Activated CD8-positive, alpha-beta memory T cell treated with anti-CD3 and anti-CD28 coated beads for 36 hours (primary cell): ENCODE measurements at regions not wholly inside any gene's neighbourhood (a gene's known extent, or its start where the extent isn't known, plus 50 kb on each side); places are given as distances from the start of the nearest gene placed in this dataset.

Experiments
- CTCF ChIA-PET: fragments of 350-600 bp; sonication (Branson Sonifier 250); formaldehyde crosslinking; loops from one replicate; lab custom pipeline; 2021; ENCODE audit warnings: antibody characterized with exemption; lab: Charles Lee
- POLR2A ChIA-PET: fragments of 350-600 bp; sonication (Branson Sonifier 250); formaldehyde crosslinking; loops from one replicate; lab custom pipeline; 2021; ENCODE audit warnings: antibody characterized with exemption; lab: Charles Lee

DNA sequence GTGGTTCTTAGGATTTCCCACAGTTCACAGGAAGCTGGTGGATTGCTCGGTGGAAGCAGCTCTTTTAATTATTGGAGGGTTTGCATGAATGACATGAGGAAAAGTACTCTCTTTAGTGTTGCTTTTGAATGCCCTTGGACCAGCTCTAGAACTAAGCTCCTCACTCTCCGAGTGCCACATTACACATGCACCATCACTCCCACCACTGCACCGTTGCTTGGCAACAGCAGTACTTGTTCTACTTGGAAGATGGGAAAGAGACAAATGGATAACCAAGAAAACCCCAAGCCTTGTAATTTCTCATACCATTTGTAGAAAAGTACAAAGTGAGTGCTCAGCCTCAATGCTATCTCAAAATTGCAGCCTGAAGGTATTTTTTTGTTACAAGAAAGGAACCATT is 620.2 kb upstream of the BOD1L1 start:
- POLR2A ChIA-PET = no interaction called here
- CTCF ChIA-PET = no interaction called here

GRCh38 chr4:14249226-14249625 is 621.7 kb upstream of the BOD1L1 start:
- ChIA-PET POLR2A (no interaction called here), CTCF (no interaction called here)

- ChIA-PET POLR2A (no interaction called here), CTCF (no interaction called here)
Observed at GRCh38 chr4:14254252-14254651, 626.7 kb upstream of the BOD1L1 start.

DNA sequence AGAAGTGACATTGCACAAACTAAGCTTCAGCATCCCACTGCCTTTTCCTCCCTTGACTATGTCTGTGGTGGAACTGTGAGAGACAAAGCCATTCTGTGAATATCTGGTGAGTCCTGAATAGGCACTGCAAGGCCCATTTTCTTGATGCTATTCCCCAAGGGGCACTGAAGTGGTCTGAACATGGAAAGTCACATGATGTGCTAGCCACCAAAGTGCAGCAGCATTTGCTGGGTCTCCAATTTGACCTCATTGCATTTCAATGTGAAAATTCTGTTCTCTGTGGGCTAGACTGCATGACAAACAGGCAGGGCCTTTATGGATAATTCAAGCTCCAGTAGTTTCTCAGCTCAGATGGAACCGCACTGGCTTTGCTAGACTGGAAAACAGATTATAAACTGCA is 627.4 kb upstream of the BOD1L1 start:
- ChIA-PET CTCF (no interaction called here), POLR2A (no interaction called here)

DNA sequence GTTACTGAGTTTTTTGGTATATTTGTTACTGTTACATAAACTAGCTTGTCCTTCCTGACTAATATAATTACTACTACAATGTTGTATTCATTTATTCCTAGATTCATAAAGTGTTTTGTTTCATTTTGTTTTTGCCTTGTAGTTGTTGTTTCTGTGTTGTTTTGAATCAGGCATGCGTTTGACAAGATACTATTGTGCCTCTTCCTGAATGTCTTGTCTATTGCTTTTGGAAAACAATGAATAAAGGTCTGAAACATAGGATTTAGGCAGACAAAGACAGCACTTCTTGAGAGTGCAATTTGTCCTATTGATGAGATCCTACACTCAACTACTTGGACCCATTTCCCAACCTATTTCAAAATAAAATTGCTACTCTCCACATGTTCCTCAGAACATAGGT is 630.4 kb upstream of the BOD1L1 start:
- ChIA-PET CTCF (no interaction called here), POLR2A (no interaction called here)

- CTCF ChIA-PET = no interaction called here
- POLR2A ChIA-PET = no interaction called here
Observed at GRCh38 chr4:14259936-14260335, 632.4 kb upstream of the BOD1L1 start.

DNA sequence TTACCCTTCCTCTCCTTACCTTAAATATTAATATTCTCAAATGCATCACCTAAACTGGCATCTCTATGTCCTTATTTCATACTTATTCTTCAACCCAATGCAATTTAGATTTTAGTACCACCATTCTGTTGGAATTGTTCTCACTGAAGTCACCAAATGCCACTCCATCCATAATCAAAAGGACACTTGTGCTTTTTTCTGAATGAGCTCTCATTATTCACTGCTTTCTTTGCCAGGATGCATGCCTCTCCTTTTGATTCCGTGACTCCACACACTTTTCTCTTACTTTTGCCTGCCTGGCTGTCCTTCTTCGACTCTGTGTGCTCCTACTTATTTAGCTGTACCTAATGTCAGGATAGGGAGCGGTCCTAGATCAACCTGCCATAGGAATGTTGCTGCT is 633.1 kb upstream of the BOD1L1 start:
- POLR2A ChIA-PET = no interaction called here
- CTCF ChIA-PET = no interaction called here

GRCh38 chr4:14262221-14262620 is 634.7 kb upstream of the BOD1L1 start:
- ChIA-PET CTCF (no interaction called here), POLR2A (no interaction called here)

DNA sequence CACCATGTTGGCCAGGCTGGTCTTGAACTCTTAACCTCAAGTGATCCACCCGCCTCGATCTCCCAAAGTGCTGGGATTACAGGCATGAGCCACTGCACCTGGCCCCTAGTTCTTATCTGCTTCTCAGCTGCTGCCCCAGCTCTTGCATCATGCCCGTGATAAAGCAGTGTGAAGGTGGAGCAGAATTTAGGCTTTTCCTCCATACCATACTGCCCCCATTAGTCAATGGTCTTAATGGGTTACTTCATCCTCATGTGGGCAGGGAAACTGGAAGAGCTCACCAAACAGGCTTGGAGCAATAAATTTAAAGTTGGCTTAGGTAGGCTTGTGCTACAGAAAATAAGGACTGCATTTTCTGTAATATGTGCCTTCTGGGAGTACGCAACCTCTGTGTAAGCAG is 636.9 kb upstream of the BOD1L1 start:
- POLR2A ChIA-PET = no interaction called here
- CTCF ChIA-PET = no interaction called here

GRCh38 chr4:14265651-14266050 is 638.1 kb upstream of the BOD1L1 start:
- ChIA-PET CTCF (no interaction called here), POLR2A (no interaction called here)

GRCh38 chr4:14267373-14268060 is 640.0 kb upstream of the BOD1L1 start:
- ChIA-PET POLR2A (no interaction called here), CTCF (no interaction called here)

DNA sequence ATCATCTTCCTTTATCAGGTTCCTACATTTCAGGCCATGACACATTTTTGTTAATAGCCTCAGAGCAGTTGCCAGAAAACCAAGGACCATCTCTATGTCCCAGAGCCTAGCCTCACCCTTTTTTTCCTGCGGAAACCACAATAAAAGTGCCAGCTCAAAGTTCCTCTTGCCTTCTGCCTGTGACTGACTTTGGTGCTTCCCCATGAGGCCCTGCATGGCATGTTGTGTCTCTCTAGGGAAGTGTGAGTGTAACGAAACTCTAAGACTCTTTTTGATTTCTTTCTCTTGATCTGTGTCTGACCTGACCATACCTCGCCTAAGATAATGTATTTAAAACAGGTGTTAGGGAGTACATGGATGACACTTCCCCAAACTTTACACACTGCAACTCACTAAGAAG is 642.3 kb upstream of the BOD1L1 start:
- ChIA-PET CTCF (no interaction called here), POLR2A (no interaction called here)

GRCh38 chr4:14272206-14272605 is 644.7 kb upstream of the BOD1L1 start:
- ChIA-PET POLR2A (no interaction called here), CTCF (no interaction called here)

DNA sequence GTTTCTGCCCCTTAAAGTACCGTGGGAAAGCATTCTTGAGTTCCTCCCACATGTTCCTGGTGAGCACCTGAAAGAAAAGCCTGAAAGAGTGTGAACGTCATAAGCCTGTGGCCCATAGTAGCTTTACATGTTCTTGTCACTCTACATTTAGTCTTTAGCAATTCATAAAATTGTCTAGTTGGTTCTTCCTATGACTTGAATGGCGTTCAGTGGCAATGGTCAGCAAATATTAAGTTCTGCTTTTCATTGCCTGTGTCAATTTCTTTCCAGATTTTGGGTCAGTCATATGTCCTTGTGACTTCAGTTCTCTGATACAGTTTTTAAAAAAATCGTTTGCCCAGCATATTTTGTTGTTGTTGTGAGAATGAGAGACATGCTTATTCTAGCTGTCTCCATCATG is 650.0 kb upstream of the BOD1L1 start:
- POLR2A ChIA-PET = no interaction called here
- CTCF ChIA-PET = no interaction called here

DNA sequence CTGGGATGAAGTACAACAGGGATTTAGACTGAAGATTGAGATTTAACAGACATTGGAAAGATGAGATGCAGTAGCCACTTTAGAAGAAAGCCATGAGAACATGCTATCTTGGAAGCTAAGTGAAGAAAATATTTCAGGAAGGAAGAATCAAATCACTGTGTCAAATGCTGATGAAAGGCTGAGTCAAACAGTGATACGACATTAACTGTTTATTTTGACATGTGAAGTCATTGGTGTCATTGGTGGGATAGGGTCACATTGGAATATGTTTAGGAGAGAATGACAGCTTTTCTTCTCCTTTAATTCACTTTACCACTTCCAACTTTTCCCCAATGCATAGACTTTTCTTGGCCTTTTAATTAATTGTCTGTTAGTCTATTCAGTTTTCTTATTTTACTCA is 653.0 kb upstream of the BOD1L1 start:
- ChIA-PET POLR2A (no interaction called here), CTCF (no interaction called here)

- POLR2A ChIA-PET = no interaction called here
Observed at GRCh38 chr4:14284578-14284977, 657.1 kb upstream of the BOD1L1 start.

GRCh38 chr4:14289708-14290107 is 662.2 kb upstream of the BOD1L1 start:
- CTCF ChIA-PET = no interaction called here
- POLR2A ChIA-PET = no interaction called here

More at GRCh38 chr4:14284578-14284977, 657.1 kb upstream of the BOD1L1 start:
- CTCF ChIA-PET = no interaction called here

DNA sequence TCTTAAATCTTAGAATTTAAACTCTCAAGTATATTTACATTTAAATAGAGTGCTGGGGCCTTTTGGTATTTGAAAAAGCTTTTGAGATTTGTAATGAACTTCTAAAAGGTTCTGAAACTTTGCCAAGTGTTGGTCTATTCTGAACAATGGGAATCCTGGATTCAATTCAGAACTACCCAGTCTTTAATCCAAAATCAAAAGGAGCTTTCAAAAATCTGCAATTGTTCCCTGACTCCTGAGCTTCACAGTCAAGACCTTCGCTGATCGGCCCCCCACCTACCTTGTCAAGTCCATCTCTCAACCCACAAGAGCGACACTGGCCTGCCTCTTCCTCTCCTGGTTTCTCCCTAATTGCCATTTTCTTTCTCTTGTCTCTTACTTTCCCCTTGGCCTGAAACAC is 666.1 kb upstream of the BOD1L1 start:
- CTCF ChIA-PET = no interaction called here
- POLR2A ChIA-PET = no interaction called here

- ChIA-PET CTCF (no interaction called here), POLR2A (no interaction called here)
Observed at GRCh38 chr4:14294611-14295010, 667.1 kb upstream of the BOD1L1 start.

GRCh38 chr4:14299166-14299565 is 671.6 kb upstream of the BOD1L1 start:
- POLR2A ChIA-PET = no interaction called here
- CTCF ChIA-PET = no interaction called here

DNA sequence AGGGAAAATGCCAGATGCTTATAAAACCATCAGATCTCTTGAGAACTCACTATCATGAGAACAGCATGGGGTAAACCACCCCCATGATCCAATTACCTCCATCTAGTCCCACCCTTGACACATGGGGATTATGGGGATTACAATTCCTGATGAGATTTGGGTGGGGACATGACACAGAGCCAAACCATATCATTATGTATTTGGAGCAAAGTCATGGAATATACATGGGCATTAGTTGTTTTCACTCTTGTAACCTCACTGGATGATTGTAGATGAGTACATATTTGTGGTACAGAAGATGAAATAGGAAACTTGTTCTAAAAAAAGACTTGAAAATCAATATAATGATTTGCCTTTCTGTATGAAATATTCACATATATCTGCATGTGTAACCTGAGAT is 674.5 kb upstream of the BOD1L1 start:
- POLR2A ChIA-PET = no interaction called here
- CTCF ChIA-PET = no interaction called here

- CTCF ChIA-PET = no interaction called here
- POLR2A ChIA-PET = no interaction called here
Observed at GRCh38 chr4:14303856-14304255, 676.3 kb upstream of the BOD1L1 start.
